GM19240 (cell line): ENCODE measurements at regions not wholly inside any gene's neighbourhood (a gene's known extent, or its start where the extent isn't known, plus 50 kb on each side); places are given as distances from the start of the nearest gene placed in this dataset.

Experiments
- DNase-seq: peaks from one replicate; pipeline ENCODE4 v3.0.0; 2011; ENCODE audit warnings: low spot score; ENCODE audit not compliant: insufficient read length

DNA sequence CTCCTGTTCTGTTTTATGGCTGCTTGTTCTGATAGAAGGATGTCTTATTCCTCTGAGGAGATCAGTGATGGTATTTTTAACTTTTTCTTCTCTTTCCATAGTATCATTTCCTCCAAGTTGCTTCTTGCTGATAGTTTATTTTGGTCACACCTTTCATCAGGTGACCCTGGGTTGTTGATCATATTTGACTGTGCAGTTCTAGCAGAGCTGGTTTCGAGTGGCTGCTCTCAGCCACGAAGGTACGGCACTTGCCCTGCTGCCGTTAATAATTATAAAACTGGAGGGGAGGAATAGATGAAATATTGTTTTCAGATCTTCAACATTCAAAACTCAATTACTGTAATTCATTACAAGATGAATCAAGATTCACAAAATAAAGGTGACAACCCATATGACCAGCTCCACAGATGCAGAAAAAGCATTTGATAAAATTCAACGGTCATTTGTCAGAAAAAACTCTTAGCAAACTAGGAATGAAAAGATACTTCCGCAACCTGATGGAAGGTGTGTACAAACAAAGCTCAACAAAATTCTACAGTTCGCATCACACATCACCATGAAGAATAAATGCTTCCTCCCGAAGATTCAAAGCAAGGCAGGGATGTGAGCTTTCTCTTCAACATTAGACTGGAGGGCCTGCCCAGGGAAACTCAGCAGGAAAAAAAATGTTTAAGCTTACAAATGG is 59.2 kb upstream of the RTL6 start:
- no peak for DNase-seq

DNA sequence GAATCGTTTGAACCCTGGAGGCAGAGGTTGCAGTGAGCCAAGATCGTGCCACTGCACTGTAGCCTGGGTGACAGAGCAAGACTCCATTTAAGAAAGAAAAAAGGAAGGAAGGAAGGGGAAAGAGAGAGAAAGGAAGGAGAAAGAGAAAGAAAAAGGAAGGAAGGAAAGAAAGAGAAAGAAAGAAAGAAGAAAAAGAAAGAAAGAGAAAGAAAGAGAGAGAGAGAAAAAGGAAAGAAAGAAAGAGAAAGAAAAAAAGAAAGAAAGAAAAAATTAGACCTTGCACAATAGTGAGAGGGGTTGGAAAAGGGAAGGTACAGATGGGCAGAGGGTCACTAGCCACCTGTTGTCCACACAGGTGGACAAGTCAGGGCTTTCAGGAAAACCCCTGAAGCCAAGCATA is 57.6 kb upstream of the RTL6 start:
- DNase-seq: no peak

GRCh38 chr22:44555046-44555445 is 57.0 kb upstream of the RTL6 start:
- DNase-seq: no peak

- no peak for DNase-seq
Observed at GRCh38 chr22:44554411-44554810, 56.4 kb upstream of the RTL6 start.

- DNase-seq: no peak
Observed at GRCh38 chr22:44550711-44551491, 52.9 kb upstream of the RTL6 start.

GRCh38 chr22:44549701-44550100 is 51.7 kb upstream of the RTL6 start:
- no peak for DNase-seq

DNA sequence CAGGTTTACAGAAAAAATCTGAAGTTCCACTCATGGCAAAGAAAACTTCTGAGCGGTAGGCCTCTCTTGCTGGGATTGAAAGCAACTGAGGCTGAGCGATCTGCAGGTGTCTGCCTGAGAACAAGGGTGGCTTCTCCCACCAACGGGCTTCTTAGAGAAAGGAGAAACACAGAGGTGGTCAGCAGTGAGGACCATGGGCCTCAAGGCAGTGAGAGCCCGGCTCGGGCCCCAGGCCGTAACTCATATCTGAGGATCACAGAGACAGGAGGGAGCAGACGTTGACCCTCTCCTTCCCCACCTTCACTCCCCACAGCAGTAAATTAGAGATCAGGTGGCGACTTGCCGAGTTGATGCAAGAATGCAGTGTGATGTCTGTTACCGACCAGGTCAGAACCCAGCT is 50.9 kb upstream of the RTL6 start:
- DNase-seq: no peak
